Endothelial cell of hepatic sinusoid (primary cell): ENCODE measurements at regions not wholly inside any gene's neighbourhood (a gene's known extent, or its start where the extent isn't known, plus 50 kb on each side); places are given as distances from the start of the nearest gene placed in this dataset.
"Not testable (repeated sequence)": the region's sequence is repeated elsewhere in the genome, so short reads cannot be mapped to it uniquely, and the experiment has no call there.

Experiments
- in situ Hi-C: cut with HindIII; loops from 2 replicates; pipeline ENCODE4 v1.10.0; 2017; ENCODE audit warnings: low sequenced_read_pairs

GRCh38 chr2:38454081-38454480 lies 77.0 kb upstream of the ATL2 start:
- in situ Hi-C loops = no loop called here

DNA sequence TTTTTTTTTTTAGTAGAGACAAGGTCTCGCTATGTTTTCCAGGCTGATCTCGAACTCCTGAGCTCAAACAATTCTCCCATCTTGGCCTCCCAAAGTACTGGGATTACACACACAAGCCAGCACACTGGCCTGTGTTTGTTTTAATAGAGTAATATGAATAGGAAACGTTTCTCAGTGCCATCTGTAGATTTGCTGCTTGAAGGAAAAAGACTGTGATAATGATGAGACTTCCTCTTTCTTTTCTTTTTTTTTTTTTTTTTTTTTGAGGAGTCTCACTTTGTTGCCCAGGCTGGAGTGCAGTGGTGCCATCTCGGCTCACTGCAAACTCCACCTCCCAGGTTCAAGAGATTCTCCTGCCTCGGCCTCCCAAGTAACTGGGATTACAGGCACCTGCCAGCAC lies 74.7 kb upstream of the ATL2 start:
- in situ Hi-C loops = not testable (repeated sequence)

GRCh38 chr2:38450509-38450908 lies 73.4 kb upstream of the ATL2 start:
- in situ Hi-C loops = no loop called here

- in situ Hi-C loops = no loop called here
Measured at GRCh38 chr2:38448692-38449410, 71.8 kb upstream of the ATL2 start.

DNA sequence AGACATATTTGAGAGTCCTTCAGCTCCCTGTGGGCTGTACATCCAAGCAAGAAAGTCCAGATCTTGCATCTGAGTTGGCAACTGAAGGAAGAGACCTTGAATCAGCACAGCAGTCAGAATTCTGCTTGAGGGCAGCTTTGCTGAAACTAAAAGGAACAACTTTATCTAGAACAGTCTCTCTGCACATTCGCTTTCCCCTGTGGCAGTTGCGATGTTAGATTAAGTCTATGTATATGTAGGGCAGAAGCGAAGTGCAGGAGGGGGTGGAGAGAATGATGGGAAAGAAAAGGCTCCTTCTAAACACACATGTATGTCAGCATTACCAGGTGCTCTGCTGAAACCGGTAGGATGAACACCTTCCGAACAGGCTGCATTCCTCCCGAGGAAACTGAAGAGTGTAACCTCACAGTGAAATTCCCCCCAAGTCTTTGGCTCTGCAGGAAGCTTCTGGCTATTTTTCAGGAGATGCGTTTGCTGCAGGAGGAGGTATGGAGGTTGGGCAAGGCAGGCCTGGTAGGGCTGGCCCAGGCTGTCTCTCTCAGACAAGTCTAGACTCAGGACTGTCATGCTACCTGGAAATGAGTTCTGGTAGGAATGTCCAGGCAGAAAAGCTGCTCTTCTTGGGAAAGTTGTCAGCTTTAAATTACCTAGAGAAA lies 70.0 kb upstream of the ATL2 start:
- in situ Hi-C loops = no loop called here

DNA sequence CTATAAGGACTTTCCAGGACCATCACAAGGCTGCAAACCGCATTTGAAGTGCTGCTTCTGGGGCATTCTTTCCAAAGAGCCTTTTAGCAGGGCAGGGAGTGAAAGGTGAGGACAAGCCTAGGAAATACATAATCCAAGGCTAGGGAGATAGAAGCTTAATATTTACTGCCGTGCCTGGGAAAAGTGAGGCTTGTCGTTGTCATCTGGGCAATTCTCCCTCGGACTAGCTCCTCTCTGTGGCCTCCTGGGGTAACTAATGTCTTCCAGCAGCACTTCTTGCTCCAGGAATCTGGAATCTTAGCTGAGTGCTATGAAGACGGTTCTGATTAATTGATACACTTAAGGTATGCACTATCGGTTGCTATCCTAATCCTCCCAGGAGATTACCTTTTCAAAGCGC lies 69.3 kb upstream of the ATL2 start:
- in situ Hi-C loops = no loop called here

DNA sequence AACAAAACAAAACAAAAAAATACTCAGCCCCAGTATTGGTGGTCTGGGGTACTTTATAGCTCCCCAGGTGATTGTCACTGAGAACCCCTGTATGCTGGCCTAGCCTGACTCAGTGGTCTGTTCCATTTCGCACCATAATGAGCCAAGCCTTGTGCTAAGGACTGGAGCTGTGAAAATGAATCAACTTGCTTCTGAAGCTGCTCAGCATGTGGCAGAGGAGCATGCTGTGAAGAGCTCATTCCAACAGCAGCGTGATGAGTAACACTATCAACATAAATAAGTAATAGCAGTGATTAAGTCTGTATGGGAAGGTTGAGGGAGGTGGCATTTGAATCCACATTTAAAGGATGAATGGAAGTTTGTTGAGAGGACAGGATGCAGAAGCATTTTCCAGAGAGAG lies 67.2 kb upstream of the ATL2 start:
- in situ Hi-C loops = no loop called here

DNA sequence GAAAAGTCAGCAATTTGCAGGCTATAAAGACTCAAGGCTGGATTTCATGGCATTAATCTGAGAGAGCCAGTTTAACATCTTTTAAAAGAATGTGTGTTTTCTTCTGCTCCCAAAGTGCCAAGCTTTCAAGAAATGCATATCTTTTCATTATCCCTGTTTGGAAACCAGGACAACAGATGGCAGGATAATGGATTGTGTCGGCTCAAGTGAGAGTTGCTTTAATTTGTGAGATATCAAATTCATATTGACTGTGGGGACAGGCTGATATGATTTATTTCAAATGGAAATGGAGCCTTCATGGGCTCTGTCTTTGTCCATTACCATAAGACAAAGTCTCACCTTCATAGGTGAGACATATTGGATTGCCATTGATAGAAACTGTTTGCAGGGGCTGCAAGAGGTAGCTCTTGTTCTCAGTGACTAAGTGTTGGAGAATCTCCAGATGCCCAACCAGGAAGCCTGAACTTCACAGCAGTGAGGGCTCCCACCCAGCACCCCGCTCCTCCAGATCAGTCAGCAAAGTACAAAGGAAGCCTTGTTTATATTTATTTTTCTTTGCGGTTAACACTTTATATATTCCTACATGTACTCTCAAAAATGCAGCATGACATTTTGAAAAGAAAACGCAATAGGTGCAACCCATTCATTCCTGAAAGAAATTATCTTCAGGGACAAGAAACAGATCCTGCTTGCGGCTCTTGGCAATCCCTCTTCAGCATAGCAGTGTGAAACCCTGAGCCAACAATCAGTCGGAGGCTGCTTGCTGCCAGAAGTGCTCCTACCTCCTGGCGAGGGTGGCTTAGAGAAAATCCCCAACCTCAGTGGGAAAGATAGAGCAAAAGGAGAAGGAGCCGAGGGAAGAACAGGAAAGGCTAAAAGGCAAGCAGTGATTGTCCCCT lies 65.8 kb upstream of the ATL2 start:
- in situ Hi-C loops = no loop called here

GRCh38 chr2:38441346-38441745 lies 64.3 kb upstream of the ATL2 start:
- in situ Hi-C loops = no loop called here

DNA sequence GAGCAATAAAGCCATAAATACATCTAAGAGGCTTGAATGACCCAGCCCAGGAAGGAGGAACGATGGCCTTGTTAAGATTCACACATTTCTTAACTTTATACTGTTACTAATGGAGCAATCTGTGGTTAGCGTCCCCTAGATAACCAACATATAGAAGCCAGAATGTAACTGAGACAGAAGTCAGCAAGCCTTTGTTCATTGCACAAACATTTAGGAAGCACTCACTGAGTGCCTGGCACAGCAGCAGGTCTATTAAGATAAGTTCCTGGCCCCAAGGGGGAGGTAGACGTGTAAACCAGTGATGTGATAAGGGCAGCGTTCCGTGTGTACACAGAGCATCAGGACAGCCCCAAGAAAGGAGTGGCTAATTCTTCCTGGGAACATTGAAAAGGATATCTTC lies 63.6 kb upstream of the ATL2 start:
- in situ Hi-C loops = no loop called here

GRCh38 chr2:38439863-38440262 lies 62.8 kb upstream of the ATL2 start:
- in situ Hi-C loops = no loop called here

- in situ Hi-C loops = no loop called here
Measured at GRCh38 chr2:38438883-38439612, 62.0 kb upstream of the ATL2 start.

DNA sequence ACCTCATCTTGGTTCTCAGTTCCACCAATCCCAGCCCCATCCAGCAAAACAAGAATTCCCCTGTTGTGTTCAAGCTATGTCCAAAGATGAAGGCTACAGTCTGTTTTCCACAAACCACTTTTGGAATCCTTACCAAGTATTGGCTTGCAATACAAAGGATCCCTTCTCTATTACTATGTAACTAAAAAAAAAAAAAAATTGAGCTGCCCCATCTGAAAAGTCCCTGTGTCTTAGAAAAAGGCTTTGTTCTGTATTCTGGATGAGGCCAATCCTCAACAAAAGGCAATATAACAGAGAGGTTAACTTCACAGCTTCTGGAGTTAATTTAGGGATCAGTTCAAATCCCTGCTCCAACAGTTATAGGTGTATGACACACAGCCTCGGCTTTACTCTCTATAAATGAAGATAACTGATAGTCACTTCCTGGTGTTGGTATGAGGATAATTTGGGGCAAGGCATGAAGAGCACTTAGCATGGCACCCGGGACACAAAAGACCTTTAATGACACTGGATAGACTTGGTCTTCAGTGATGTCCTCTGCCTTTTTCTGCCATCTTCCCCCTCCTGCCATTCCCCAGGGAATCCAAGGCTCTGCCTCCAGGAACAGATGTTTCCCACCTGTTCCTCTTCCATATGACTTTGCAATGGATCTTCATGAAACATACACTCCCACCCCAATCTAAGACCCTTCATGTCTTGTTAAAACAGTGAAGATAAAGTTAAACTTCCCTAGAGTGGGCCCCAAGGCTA lies 61.2 kb upstream of the ATL2 start:
- in situ Hi-C loops = no loop called here

DNA sequence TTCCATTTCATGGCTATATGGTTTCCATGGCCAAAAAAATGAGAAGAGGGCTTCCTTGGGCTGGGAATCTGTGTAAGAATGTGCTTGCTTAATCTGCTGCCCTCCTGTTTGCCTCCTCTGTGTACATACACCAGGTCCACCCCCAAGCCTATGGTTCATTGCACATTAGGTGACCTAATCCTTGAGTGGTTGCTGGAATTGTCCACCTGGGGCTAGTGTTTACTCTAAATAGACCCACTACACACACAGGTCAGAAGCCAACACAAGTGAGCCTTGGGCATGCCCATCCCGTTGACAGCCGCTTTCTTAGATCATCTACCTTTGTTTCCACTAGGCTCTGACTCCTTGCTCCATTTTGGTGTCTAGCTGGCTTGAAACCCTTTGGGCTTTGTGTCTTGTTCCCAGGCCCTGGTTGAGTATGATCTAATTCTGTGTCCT lies 59.2 kb upstream of the ATL2 start:
- in situ Hi-C loops = no loop called here

- in situ Hi-C loops = no loop called here
Measured at GRCh38 chr2:38435775-38436174, 58.7 kb upstream of the ATL2 start.

DNA sequence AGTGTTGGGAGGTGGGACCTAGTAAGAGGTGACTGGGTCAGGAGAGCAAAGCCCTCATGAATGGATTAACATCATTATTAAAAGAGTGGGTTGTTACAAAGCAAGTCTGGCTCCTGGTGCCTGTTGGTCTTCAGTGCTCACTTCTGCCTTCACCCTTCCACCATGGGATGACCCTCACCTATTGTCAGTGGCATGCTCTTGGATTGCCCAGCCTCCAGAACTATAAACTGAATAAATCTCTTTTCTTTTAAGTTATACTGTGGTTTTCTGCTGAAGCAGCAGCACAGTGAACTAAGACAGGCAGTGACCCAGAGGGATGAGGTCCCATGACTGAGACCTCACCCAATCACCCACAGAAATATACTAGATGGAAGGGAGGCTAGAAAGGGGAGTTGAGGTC lies 57.5 kb upstream of the ATL2 start:
- in situ Hi-C loops = no loop called here

DNA sequence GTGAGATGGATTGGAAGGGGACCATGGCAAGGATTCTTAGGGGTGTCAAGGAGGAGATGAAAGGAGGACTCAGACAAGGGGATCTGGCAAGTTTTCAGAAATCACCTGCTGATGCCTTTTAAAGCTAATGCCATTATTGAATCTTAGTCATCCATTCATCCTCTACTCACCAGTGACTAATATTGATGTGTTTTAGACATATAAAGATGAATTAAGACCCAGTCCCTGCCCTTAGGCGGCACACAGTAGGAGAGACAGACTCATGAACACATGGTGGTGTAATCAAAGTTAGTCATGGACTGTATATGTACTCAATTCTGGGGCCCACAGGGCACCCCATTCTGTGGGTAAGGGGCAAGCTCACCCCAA lies 56.5 kb upstream of the ATL2 start:
- in situ Hi-C loops = no loop called here

DNA sequence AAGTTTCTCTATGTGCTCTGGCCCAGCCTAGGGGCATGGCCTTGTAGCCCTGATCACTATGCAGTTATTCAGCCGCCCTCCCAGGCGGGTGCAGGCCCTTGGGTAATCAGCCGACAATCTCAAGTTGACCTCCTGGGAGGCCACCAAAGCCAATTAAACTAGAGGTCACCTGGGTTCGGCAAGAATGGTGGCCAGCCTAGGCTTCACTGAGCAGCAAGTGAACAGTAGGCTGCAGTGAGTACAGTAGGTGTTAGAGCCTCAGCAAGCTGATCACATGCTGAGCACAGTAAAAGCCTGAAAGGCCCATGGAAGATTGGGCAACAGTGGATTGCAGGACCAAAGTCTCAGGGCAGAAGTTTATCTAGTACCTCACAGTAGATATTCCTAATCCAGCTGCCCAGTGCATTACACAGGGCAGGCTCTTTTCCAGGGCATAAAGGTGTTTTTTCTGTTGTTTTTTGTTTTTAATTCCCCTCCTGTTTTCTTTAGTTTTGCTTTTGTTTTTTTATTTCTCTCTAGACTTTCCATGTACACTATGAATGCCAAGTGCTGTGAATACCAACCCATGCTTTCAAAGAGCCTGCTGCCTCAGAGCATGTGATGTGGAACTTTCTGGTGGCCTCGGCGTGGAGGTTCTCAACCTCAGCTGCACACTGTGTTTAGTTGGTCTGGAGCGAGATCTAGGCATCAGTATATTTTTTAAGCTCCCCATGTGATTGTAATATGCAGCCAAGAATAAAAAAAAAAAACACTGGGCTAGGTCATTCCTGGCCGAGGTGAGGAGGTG lies 55.9 kb upstream of the ATL2 start:
- in situ Hi-C loops = no loop called here

- in situ Hi-C loops = no loop called here
Measured at GRCh38 chr2:38430597-38431207, 53.6 kb upstream of the ATL2 start.
